Neural cell (in vitro differentiated cells): ENCODE measurements at regions not wholly inside any gene's neighbourhood (a gene's known extent, or its start where the extent isn't known, plus 50 kb on each side); places are given as distances from the start of the nearest gene placed in this dataset.

Experiments
- H2AFZ ChIP-seq: fragments of 200-600, 300-800 bp; sonication (generic), shearing (Covaris generic); 2 replicates; pipeline ENCODE4 v1.6.0; 2014; ENCODE audit warnings: low read depth, mild to moderate bottlenecking, antibody characterized with exemption, low read length, moderate library complexity
- H3F3A ChIP-seq: fragments of 200-600 bp; shearing (Covaris generic); 2 replicates; pipeline ENCODE4 v1.6.1; 2016; ENCODE audit warnings: mild to moderate bottlenecking, moderate library complexity, mixed read lengths, antibody characterized with exemption, low read length; ENCODE audit not compliant: insufficient read depth, poor library complexity, severe bottlenecking
- H3K27ac ChIP-seq: fragments of 200-600, 300-800 bp; sonication (generic), shearing (Covaris generic); 2 replicates; pipeline ENCODE4 v1.5.1; 2014; ENCODE audit warnings: mild to moderate bottlenecking, low read length, moderate library complexity
- H3K27me3 ChIP-seq: fragments of 300-800, 200-600 bp; sonication (generic), shearing (Covaris generic); 2 replicates; pipeline ENCODE4 v1.6.0; 2014; ENCODE audit warnings: mild to moderate bottlenecking, low read depth, low read length, moderate library complexity; ENCODE audit not compliant: insufficient read depth
- H3K36me3 ChIP-seq: fragments of 300-800, 200-600 bp; sonication (generic), shearing (Covaris generic); 2 replicates; pipeline ENCODE4 v1.5.1; 2014; ENCODE audit warnings: mild to moderate bottlenecking, antibody characterized with exemption, low read length, moderate library complexity; ENCODE audit not compliant: insufficient read depth
- H3K4me2 ChIP-seq: fragments of 300-800, 200-600 bp; sonication (generic), shearing (Covaris generic); 2 replicates; pipeline ENCODE4 v1.6.0; 2014; ENCODE audit warnings: mild to moderate bottlenecking, low read length
- H3K4me3 ChIP-seq: fragments of 300-800, 200-600 bp; sonication (generic), shearing (Covaris generic); 2 replicates; pipeline ENCODE4 v1.5.1; 2014; ENCODE audit warnings: mild to moderate bottlenecking, low read length, moderate library complexity
- H3K79me2 ChIP-seq: fragments of 200-600 bp; shearing (Covaris generic); replicated peaks from 2 replicates; pipeline ENCODE4 v1.6.0; 2014; ENCODE audit warnings: mild to moderate bottlenecking, low read length, moderate library complexity; ENCODE audit not compliant: insufficient read depth
- H3K9ac ChIP-seq: fragments of 300-800, 200-600 bp; sonication (generic), shearing (Covaris generic); 2 replicates; pipeline ENCODE4 v1.6.1; 2016; ENCODE audit warnings: mild to moderate bottlenecking, low read length, mixed read lengths
- H3K9me2 ChIP-seq: fragments of 200-600 bp; shearing (Covaris generic); 2 replicates; pipeline ENCODE4 v1.6.1; 2016; ENCODE audit warnings: mild to moderate bottlenecking, low read length, mixed read lengths; ENCODE audit not compliant: insufficient read depth
- H3K9me3 ChIP-seq: fragments of 200-600, 300-800 bp; sonication (generic), shearing (Covaris generic); 2 replicates; pipeline ENCODE4 v1.6.1; 2016; ENCODE audit warnings: mild to moderate bottlenecking, mixed run types, low read length, moderate library complexity, mixed read lengths
- H4K20me1 ChIP-seq: fragments of 200-600 bp; shearing (Covaris generic); 2 replicates; pipeline ENCODE4 v1.6.1; 2016; ENCODE audit warnings: mild to moderate bottlenecking, mixed run types; ENCODE audit not compliant: insufficient read depth
- EP300 ChIP-seq: fragments of 450-650 bp; conservative IDR thresholded peaks from 2 replicates; pipeline ENCODE4 v1.6.1; 2014; ENCODE audit warnings: antibody characterized with exemption, mild to moderate bottlenecking, moderate library complexity; ENCODE audit not compliant: poor library complexity, severe bottlenecking
- EZH2 ChIP-seq: fragments of 200-600, 300-800 bp; shearing (Covaris generic), sonication (generic); IDR thresholded peaks from 2 replicates; pipeline ENCODE4 v1.6.1; 2014; ENCODE audit warnings: antibody characterized with exemption, low read length, borderline replicate concordance, mild to moderate bottlenecking; ENCODE audit not compliant: insufficient read depth, poor library complexity, severe bottlenecking
- MXI1 ChIP-seq: fragments of 450-650 bp; conservative IDR thresholded peaks from 2 replicates; pipeline ENCODE4 v1.6.1; 2014; ENCODE audit warnings: antibody characterized with exemption, mild to moderate bottlenecking; ENCODE audit not compliant: poor library complexity, severe bottlenecking
- POLR2AphosphoS5 ChIP-seq: IDR thresholded peaks from 2 replicates; pipeline ENCODE4 v1.6.1; 2012
- RAD21 ChIP-seq: fragments of 450-650 bp; conservative IDR thresholded peaks from 2 replicates; pipeline ENCODE4 v1.6.1; 2014; ENCODE audit warnings: antibody characterized with exemption, mild to moderate bottlenecking, moderate library complexity
- SMC3 ChIP-seq: fragments of 450-650 bp; conservative IDR thresholded peaks from 2 replicates; pipeline ENCODE4 v1.6.1; 2014; ENCODE audit warnings: antibody characterized with exemption, mild to moderate bottlenecking, moderate library complexity; ENCODE audit not compliant: poor library complexity
- TAF1 ChIP-seq: IDR thresholded peaks from 2 replicates; pipeline ENCODE4 v1.6.1; 2012; ENCODE audit warnings: low read depth
- TF ChIP-seq, protein P1 (sequence below): IDR thresholded peaks from 2 replicates; pipeline ENCODE4 v1.6.1; 2012; ENCODE audit warnings: borderline replicate concordance
- TF ChIP-seq, protein P2 (sequence below): fragments of 450-650 bp; IDR thresholded peaks from 2 replicates; pipeline ENCODE4 v1.5.1; 2014; ENCODE audit warnings: antibody characterized with exemption, mild to moderate bottlenecking, moderate library complexity; ENCODE audit not compliant: poor library complexity, severe bottlenecking

DNA sequence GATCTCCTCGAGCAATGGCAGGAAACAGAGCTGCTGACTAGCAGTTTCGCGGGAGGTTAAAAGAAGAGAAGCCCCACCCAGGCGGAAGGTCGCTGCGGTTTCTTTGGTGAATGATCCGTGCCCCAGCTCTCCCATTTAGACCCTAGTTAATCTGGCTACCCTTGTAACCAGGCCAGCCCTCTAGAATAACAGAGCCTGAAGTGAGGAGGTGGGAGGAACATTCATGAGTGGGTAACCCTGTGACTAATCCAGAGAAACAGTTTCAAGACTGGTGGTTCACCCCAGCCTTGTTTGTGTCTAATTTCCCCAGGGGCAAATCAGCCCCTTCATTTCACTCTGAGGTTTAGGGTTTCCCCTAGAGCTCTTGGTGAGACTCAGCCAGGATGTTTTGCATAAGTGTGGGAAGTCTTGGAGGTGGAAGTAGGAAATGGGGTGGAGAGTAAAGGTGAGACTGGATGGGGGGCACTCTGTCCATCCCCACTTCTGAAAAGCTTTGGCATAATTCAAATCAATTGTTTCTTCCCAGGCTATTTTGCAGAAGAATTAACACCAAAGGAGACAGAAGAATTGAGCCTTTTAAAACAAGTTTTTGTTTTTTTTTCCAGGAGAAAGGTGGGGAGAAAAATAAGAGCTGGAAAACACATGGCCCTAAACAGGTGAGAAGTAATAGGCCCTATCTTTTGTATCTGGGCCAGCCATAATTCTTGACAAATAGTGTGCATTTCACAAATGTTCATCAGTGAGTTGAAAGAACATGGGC lies 303.1 kb downstream of the RPLP1 start:
- Histone ChIP-seq H3K36me3 (no peaks in the 10 kb centered on the region), H3K27ac (no peak overlapping the region), H2AFZ (no peak overlapping the region), H3K4me2 (no peak overlapping the region), H3K4me3 (no peak overlapping the region), H3K9me3 (no peaks in the 10 kb centered on the region), H4K20me1 (no peaks in the 10 kb centered on the region), H3K9ac (no peak overlapping the region), H3K27me3 (no peaks in the 10 kb centered on the region), H3F3A (no peaks in the 10 kb centered on the region), H3K79me2 (no peaks in the 10 kb centered on the region), H3K9me2 (no peaks in the 10 kb centered on the region)
- TF ChIP-seq MXI1 (no peak), EP300 (no peak), EZH2 (no peak), POLR2AphosphoS5 (no peak), SMC3 (no peak), RAD21 (no peak), TAF1 (no peak)
- TF ChIP-seq, protein P1, sequence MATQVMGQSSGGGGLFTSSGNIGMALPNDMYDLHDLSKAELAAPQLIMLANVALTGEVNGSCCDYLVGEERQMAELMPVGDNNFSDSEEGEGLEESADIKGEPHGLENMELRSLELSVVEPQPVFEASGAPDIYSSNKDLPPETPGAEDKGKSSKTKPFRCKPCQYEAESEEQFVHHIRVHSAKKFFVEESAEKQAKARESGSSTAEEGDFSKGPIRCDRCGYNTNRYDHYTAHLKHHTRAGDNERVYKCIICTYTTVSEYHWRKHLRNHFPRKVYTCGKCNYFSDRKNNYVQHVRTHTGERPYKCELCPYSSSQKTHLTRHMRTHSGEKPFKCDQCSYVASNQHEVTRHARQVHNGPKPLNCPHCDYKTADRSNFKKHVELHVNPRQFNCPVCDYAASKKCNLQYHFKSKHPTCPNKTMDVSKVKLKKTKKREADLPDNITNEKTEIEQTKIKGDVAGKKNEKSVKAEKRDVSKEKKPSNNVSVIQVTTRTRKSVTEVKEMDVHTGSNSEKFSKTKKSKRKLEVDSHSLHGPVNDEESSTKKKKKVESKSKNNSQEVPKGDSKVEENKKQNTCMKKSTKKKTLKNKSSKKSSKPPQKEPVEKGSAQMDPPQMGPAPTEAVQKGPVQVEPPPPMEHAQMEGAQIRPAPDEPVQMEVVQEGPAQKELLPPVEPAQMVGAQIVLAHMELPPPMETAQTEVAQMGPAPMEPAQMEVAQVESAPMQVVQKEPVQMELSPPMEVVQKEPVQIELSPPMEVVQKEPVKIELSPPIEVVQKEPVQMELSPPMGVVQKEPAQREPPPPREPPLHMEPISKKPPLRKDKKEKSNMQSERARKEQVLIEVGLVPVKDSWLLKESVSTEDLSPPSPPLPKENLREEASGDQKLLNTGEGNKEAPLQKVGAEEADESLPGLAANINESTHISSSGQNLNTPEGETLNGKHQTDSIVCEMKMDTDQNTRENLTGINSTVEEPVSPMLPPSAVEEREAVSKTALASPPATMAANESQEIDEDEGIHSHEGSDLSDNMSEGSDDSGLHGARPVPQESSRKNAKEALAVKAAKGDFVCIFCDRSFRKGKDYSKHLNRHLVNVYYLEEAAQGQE, result no peak
- TF ChIP-seq, protein P2, sequence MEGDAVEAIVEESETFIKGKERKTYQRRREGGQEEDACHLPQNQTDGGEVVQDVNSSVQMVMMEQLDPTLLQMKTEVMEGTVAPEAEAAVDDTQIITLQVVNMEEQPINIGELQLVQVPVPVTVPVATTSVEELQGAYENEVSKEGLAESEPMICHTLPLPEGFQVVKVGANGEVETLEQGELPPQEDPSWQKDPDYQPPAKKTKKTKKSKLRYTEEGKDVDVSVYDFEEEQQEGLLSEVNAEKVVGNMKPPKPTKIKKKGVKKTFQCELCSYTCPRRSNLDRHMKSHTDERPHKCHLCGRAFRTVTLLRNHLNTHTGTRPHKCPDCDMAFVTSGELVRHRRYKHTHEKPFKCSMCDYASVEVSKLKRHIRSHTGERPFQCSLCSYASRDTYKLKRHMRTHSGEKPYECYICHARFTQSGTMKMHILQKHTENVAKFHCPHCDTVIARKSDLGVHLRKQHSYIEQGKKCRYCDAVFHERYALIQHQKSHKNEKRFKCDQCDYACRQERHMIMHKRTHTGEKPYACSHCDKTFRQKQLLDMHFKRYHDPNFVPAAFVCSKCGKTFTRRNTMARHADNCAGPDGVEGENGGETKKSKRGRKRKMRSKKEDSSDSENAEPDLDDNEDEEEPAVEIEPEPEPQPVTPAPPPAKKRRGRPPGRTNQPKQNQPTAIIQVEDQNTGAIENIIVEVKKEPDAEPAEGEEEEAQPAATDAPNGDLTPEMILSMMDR, result no peak

DNA sequence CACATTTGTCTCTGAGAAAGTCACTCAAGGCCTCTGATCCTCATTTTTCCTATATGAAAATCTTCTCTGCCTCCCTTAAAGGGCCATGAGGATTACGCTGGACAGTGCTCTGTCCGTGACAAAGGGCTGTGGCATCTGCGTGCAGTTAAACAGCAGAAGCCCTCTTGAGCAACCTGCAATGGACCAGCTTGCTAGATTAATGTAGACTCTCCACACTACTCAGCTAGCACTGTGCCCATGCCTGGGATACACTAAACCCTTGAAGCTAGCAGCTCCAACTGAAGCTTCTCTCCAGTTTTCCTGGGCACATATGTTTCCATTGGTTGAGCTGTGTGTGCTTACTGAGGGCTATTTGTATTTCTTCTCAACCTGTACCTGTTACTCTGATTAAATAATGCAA lies 303.8 kb downstream of the RPLP1 start:
- Histone ChIP-seq H3K9me2 (no peaks in the 10 kb centered on the region), H3K9ac (no peak overlapping the region), H3K36me3 (no peaks in the 10 kb centered on the region), H3K4me3 (no peak overlapping the region), H3F3A (no peaks in the 10 kb centered on the region), H4K20me1 (no peaks in the 10 kb centered on the region), H3K9me3 (no peaks in the 10 kb centered on the region), H3K27me3 (no peaks in the 10 kb centered on the region), H2AFZ (no peak overlapping the region), H3K4me2 (no peak overlapping the region), H3K27ac (no peak overlapping the region), H3K79me2 (no peaks in the 10 kb centered on the region)
- no peak for TF ChIP-seq SMC3
- TF ChIP-seq EZH2, result no peak
- TF ChIP-seq EP300, result no peak
- TF ChIP-seq, protein P1, result no peak
- no peak for TF ChIP-seq POLR2AphosphoS5
- TF ChIP-seq TAF1, result no peak
- TF ChIP-seq MXI1, result no peak
- no peak for TF ChIP-seq RAD21
- TF ChIP-seq, protein P2, result no peak
